ENCODE measurements at regions not wholly inside any gene's neighbourhood (a gene's known extent, or its start where the extent isn't known, plus 50 kb on each side); places are given as distances from the start of the nearest gene placed in this dataset.

GRCh38 chr20:57883224-57883623 is 173.4 kb upstream of the PMEPA1 start:
- TF ChIP-seq EZH2 (IDR thresholded peaks at IDR 0.05; ENCODE audit: low read length) (no peak), CTCF (optimal IDR thresholded peaks at IDR 0.05 in 1 of 3, IDR thresholded peaks at IDR 0.05 in 1 of 3, conservative IDR thresholded peaks at IDR 0.05 in 1 of 3; ENCODE audit: extremely low read depth in 1 of 3, insufficient read depth in 2 of 3, low read length in 3 of 3) (no peak)
